K562 (cell line): ENCODE measurements at regions not wholly inside any gene's neighbourhood (a gene's known extent, or its start where the extent isn't known, plus 50 kb on each side); places are given as distances from the start of the nearest gene placed in this dataset.

Experiments used
- ATAC-seq: fragments of 200-7000 bp; cut with Tn5 transposase; 3 replicates; pipeline ENCODE4 v1.9.1; 2020; ENCODE audit warnings: moderate library complexity
- BruUV-seq: library from RNA; stranded (reverse); fragments of 400-500 nt; replicated peaks from 2 replicates; lab custom pipeline; 2021; lab: Mats Ljungman, UMichigan
- CTCF ChIA-PET: fragments of 300-600 bp; formaldehyde crosslinking; extraction: SDS; loops from one replicate; lab custom pipeline; 2021; ENCODE audit warnings: low intra/inter-chr PET ratio; lab: Yijun Ruan, JAX
- POLR2A ChIA-PET: fragments of 300-600, 350-650 bp; sonication (Branson Sonifier 250); formaldehyde crosslinking; extraction: SDS; loops from one replicate; lab custom pipeline; 2021; ENCODE audit warnings: antibody characterized with exemption, inconsistent platforms; lab: Yijun Ruan, JAX
- DNase-seq, 4 experiments: peaks; one replicate each; pipeline versions ENCODE4 v3.0.0 to v3.0.0-alpha.2; 2011 to 2018; ENCODE audit warnings: low spot score in 3 of 4, mixed read lengths in 3 of 4; ENCODE audit errors: extremely low read depth in 1 of 4
- FAIRE-seq: peaks from 2 replicates; lab custom pipeline; 2011; peaks lifted over from hg19 to GRCh38; lab: Jason Lieb, UNC
- H2AFZ ChIP-seq: 2 replicates; pipeline ENCODE4 v1.6.0; 2011; ENCODE audit warnings: low read depth, low read length, control low read depth, inconsistent platforms
- H3K27ac ChIP-seq: fragments of 200-600 bp; 3 replicates; pipeline ENCODE4 v1.8.0; 2011; ENCODE audit warnings: low read depth, mild to moderate bottlenecking, control low read depth, inconsistent platforms, low read length, moderate library complexity, mixed read lengths; ENCODE audit errors: extremely low read depth
- H3K27me3 ChIP-seq, 2 experiments: fragments of 300-600 bp in 1 of 2; 2 replicates in 1 of 2; 3 replicates in 1 of 2; pipeline versions ENCODE4 v1.6.0 to v1.8.0; 2011; ENCODE audit warnings: inconsistent platforms in 2 of 2, low read length in 2 of 2, mild to moderate bottlenecking in 1 of 2, mixed read lengths in 1 of 2, moderate library complexity in 1 of 2; ENCODE audit not compliant: control insufficient read depth in 2 of 2, insufficient read depth in 2 of 2
- H3K36me3 ChIP-seq: fragments of 300-600 bp; 3 replicates; pipeline ENCODE4 v1.8.0; 2011; ENCODE audit warnings: mild to moderate bottlenecking, low read length, inconsistent platforms; ENCODE audit not compliant: control insufficient read depth, insufficient read depth
- H3K4me1 ChIP-seq, 2 experiments: fragments of 200-600 bp in 1 of 2; replicated peaks in 1 of 2; 2 replicates in 1 of 2; 3 replicates in 1 of 2; pipeline versions ENCODE4 v1.5.1 to v1.8.0; 2011; ENCODE audit warnings: inconsistent platforms in 2 of 2, low read length in 2 of 2, mild to moderate bottlenecking in 1 of 2, mixed read lengths in 1 of 2, moderate library complexity in 1 of 2; ENCODE audit not compliant: control insufficient read depth in 2 of 2, insufficient read depth in 2 of 2
- H3K4me2 ChIP-seq: 2 replicates; pipeline ENCODE4 v1.6.1; 2011; ENCODE audit warnings: low read length, control low read depth, inconsistent platforms, mixed read lengths; ENCODE audit not compliant: insufficient read depth
- H3K4me3 ChIP-seq: fragments of 200-600 bp; sonication (generic), shearing (Covaris generic); 2 replicates; pipeline ENCODE4 v1.5.1; 2016; ENCODE audit warnings: control low read depth, inconsistent platforms
- H3K79me2 ChIP-seq: fragments of 200-600 bp; 3 replicates; pipeline ENCODE4 v1.8.0; 2011; ENCODE audit warnings: low read length, inconsistent platforms; ENCODE audit not compliant: control insufficient read depth, insufficient read depth
- H3K9ac ChIP-seq, 2 experiments: 2 replicates each; pipeline versions ENCODE4 v1.6.0 to v1.6.1; 2011; ENCODE audit warnings: low read depth in 2 of 2, low read length in 2 of 2, control low read depth in 1 of 2, inconsistent platforms in 1 of 2, mild to moderate bottlenecking in 1 of 2, mixed read lengths in 1 of 2; ENCODE audit not compliant: insufficient read depth in 1 of 2
- H3K9me1 ChIP-seq: one replicate; pipeline ENCODE4 v1.6.0; 2011; ENCODE audit warnings: inconsistent platforms, mild to moderate bottlenecking, low read length, moderate library complexity; ENCODE audit not compliant: control insufficient read depth, insufficient read depth
- H3K9me3 ChIP-seq: replicated peaks from 2 replicates; pipeline ENCODE4 v1.5.1; 2011; ENCODE audit warnings: low read depth, low read length, inconsistent platforms; ENCODE audit not compliant: control insufficient read depth, insufficient read depth
- H4K20me1 ChIP-seq: replicated peaks from 2 replicates; pipeline ENCODE4 v1.6.1; 2011; ENCODE audit warnings: low read length, inconsistent platforms, mixed read lengths; ENCODE audit not compliant: control insufficient read depth, insufficient read depth
- ARID4B ChIP-seq: sonication (generic); formaldehyde crosslinking; IDR thresholded peaks from 2 replicates; pipeline ENCODE4 v1.8.0; 2022; ENCODE audit warnings: mild to moderate bottlenecking, missing genetic modification reagents
- BMI1 ChIP-seq: fragments of 150-350 bp; IDR thresholded peaks from 2 replicates; pipeline ENCODE4 v1.6.1; 2014; ENCODE audit warnings: low read length
- DPF2 ChIP-seq: fragments of 450-650 bp; IDR thresholded peaks from 2 replicates; pipeline ENCODE4 v1.6.1; 2016
- HNRNPH1 ChIP-seq: fragments of 200-400 bp; formaldehyde crosslinking; optimal IDR thresholded peaks from 2 replicates; pipeline ENCODE3; 2017; ENCODE audit warnings: low read depth, mild to moderate bottlenecking, low read length, moderate library complexity
- HNRNPK ChIP-seq: fragments of 200-400 bp; formaldehyde crosslinking; IDR thresholded peaks from one replicate; pipeline ENCODE4 v1.6.1; 2018; ENCODE audit warnings: mild to moderate bottlenecking, low read depth, low read length; ENCODE audit not compliant: poor library complexity, severe bottlenecking
- LARP7 ChIP-seq: fragments of 450-650 bp; IDR thresholded peaks from 2 replicates; pipeline ENCODE4 v1.6.1; 2016
- MED1 ChIP-seq: sonication (generic); formaldehyde crosslinking; IDR thresholded peaks from 2 replicates; pipeline ENCODE4 v1.8.1; 2023; ENCODE audit warnings: missing genetic modification reagents, borderline replicate concordance
- NFXL1 ChIP-seq: fragments of 450-650 bp; formaldehyde crosslinking; IDR thresholded peaks from 2 replicates; pipeline ENCODE4 v1.4.0; 2021; ENCODE audit warnings: mild to moderate bottlenecking
- RBM39 ChIP-seq: fragments of 200-400 bp; formaldehyde crosslinking; optimal IDR thresholded peaks from 2 replicates; pipeline ENCODE3; 2018; ENCODE audit warnings: low read depth, low read length
- SETDB1 ChIP-seq: IDR thresholded peaks from one replicate; pipeline ENCODE4 v1.6.1; 2012; ENCODE audit warnings: low read length, control low read depth, inconsistent platforms
- TBL1XR1 ChIP-seq, 2 experiments: IDR thresholded peaks; 2 replicates each; pipeline ENCODE4 v1.6.1; 2012; ENCODE audit warnings: improper control_type of control experiment in 2 of 2, low read length in 2 of 2, mild to moderate bottlenecking in 1 of 2
- ZBTB7A ChIP-seq: IDR thresholded peaks from 2 replicates; pipeline ENCODE4 v1.6.1; 2011; ENCODE audit warnings: low read depth, mild to moderate bottlenecking, low read length, moderate library complexity, borderline replicate concordance; ENCODE audit not compliant: control insufficient read depth
- ZBTB8A ChIP-seq: fragments of 450-650 bp; IDR thresholded peaks from 2 replicates; pipeline ENCODE4 v1.6.1; 2018; ENCODE audit warnings: mild to moderate bottlenecking, moderate library complexity; ENCODE audit not compliant: partially characterized antibody
- ZNF124 ChIP-seq: sonication (generic); formaldehyde crosslinking; IDR thresholded peaks from 2 replicates; pipeline ENCODE4 v1.8.1; 2022; ENCODE audit warnings: missing genetic modification reagents
- WGBS: fragments of 100-300 bp; shearing (Covaris generic); methylation state at CpG from one replicate; pipeline ENCODE4 v1.1.6; 2016; ENCODE audit warnings: low coverage, mixed read lengths; ENCODE audit not compliant: insufficient coverage; ENCODE audit errors: missing lambda C conversion rate; 5-methylcytosine and 5-hydroxymethylcytosine counted together
- in situ Hi-C: fragments of 300-500 bp; cut with MboI; formaldehyde crosslinking; loops from 4 replicates; pipeline ENCODE4 v1.15.0; 2018; ENCODE audit warnings: inconsistent platforms, mixed read lengths
- intact Hi-C: fragments of 100-400 bp; cut with micrococcal nuclease; formaldehyde crosslinking; loops from 2 replicates; pipeline ENCODE4 v1.14.2; 2022
- TF ChIP-seq, protein P1 (sequence below): fragments of 250-450 bp; sonication (Bioruptor Pico); IDR thresholded peaks from 2 replicates; pipeline ENCODE4 v1.5.1; 2021; ENCODE audit warnings: mild to moderate bottlenecking

DNA sequence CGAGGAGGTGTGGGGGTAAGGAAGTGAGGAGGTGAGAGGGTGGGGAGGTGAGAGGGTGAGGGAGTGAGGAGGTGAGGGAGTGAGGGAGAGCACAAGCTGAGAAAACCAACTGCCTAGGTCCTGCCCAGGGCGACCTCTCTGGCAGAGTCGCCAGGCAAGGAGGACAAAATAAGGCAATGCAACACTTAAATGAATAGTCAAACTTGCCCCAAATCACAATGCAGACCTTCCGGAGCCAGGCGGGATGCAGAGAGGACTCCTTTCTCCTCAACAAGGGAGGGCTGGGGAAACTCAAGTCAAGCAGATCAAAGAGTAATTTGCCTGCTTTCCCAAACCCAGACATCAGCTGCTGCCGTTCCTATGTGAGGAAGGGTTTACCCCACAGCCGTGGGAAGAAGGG is 86.0 kb downstream of the CCDC185 start:
- TF ChIP-seq ZNF124 (CRISPR knock-in tag) (no peak), ZBTB8A (no peak), DPF2 (no peak), TBL1XR1 (IDR thresholded peaks at IDR 0.05; ENCODE audit: low read length in 2 of 2) (no peak), ARID4B (CRISPR knock-in tag) (no peak), HNRNPH1 (no peak), MED1 (CRISPR knock-in tag) (no peak), ZBTB7A (no peak), NFXL1 (CRISPR knock-in tag) (no peak), SETDB1 (no peak), LARP7 (no peak), HNRNPK (no peak), BMI1 (no peak), RBM39 (no peak)
- TF ChIP-seq, protein P1, sequence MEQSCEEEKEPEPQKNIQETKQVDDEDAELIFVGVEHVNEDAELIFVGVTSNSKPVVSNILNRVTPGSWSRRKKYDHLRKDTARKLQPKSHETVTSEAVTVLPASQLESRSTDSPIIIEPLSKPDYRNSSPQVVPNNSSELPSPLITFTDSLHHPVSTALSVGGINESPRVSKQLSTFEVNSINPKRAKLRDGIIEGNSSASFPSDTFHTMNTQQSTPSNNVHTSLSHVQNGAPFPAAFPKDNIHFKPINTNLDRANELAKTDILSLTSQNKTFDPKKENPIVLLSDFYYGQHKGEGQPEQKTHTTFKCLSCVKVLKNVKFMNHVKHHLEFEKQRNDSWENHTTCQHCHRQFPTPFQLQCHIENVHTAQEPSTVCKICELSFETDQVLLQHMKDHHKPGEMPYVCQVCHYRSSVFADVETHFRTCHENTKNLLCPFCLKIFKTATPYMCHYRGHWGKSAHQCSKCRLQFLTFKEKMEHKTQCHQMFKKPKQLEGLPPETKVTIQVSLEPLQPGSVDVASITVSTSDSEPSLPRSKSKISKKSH (CRISPR knock-in tag) = no peak
- TF ChIP-seq, all 486 proteins: peak for 0
- H3K9me1 ChIP-seq = no peaks in the 10 kb centered on the region
- POLR2A ChIA-PET = interaction anchor here (0.6 to 0.7 kb wide), 2 partner anchors 9 to 593 kb away, joined by 4 to 5 read pairs; no protein-coding TSS in a partner anchor
- no TSS peak for BruUV-seq
- no peaks in the 10 kb centered on the region for H3K4me1 ChIP-seq
- no peaks in the 10 kb centered on the region for H3K79me2 ChIP-seq
- DNase-seq (no peak), FAIRE-seq (no peak), ATAC-seq (no peak; the same call in 2 of the 3 replicates)
- intact Hi-C loops (no loop called here), in situ Hi-C loops (no loop called here)
- no peak overlapping the region for H2AFZ ChIP-seq
- no peak overlapping the region for H3K4me2 ChIP-seq
- CTCF ChIA-PET = no interaction called here
- 0% methylated on average over 6 of the region's 7 CpGs for WGBS
- H3K27me3 ChIP-seq = peaks cover 22 to 46% of the 10 kb centered on the region in 2 experiments; a peak in 3 of 5 replicates
- H3K9ac ChIP-seq = no peak overlapping the region
- H3K36me3 ChIP-seq = no peaks in the 10 kb centered on the region
- H4K20me1 ChIP-seq = no peaks in the 10 kb centered on the region
- no peak overlapping the region for H3K27ac ChIP-seq
- no peak overlapping the region for H3K4me3 ChIP-seq
- no peaks in the 10 kb centered on the region for H3K9me3 ChIP-seq
